GM21576 (cell line): ENCODE measurements at regions not wholly inside any gene's neighbourhood (a gene's known extent, or its start where the extent isn't known, plus 50 kb on each side); places are given as distances from the start of the nearest gene placed in this dataset.

Experiments used
- ATAC-seq: cut with Tn5 transposase; IDR thresholded peaks from one replicate; pipeline ENCODE4 v1.9.1; 2021; ENCODE audit warnings: mild to moderate bottlenecking, moderate library complexity; ENCODE audit not compliant: unreplicated experiment

- no peak for ATAC-seq
Observed at GRCh38 chr3:103047640-103048039, 612.8 kb downstream of the ZPLD1 start.

GRCh38 chr3:103048068-103048722, 613.4 kb downstream of the ZPLD1 start:
- peak; percentile 47 for ATAC-seq

GRCh38 chr3:103052236-103052830, 617.5 kb downstream of the ZPLD1 start:
- ATAC-seq: no peak

- ATAC-seq: no peak
Observed at GRCh38 chr3:103055021-103055520, 620.3 kb downstream of the ZPLD1 start.

- ATAC-seq: no peak
Observed at GRCh38 chr3:103056542-103056941, 621.7 kb downstream of the ZPLD1 start.

GRCh38 chr3:103057003-103057402, 622.2 kb downstream of the ZPLD1 start:
- ATAC-seq: no peak

GRCh38 chr3:103057487-103057886, 622.7 kb downstream of the ZPLD1 start:
- ATAC-seq: no peak

GRCh38 chr3:103059432-103059831, 624.6 kb downstream of the ZPLD1 start:
- no peak for ATAC-seq

- no peak for ATAC-seq
Observed at GRCh38 chr3:103060242-103060641, 625.4 kb downstream of the ZPLD1 start.

GRCh38 chr3:103067963-103068362, 633.1 kb downstream of the ZPLD1 start:
- no peak for ATAC-seq

- no peak for ATAC-seq
Observed at GRCh38 chr3:103075282-103075681, 640.5 kb downstream of the ZPLD1 start.

- no peak for ATAC-seq
Observed at GRCh38 chr3:103077910-103078309, 643.1 kb downstream of the ZPLD1 start.

GRCh38 chr3:103082501-103082900, 647.7 kb downstream of the ZPLD1 start:
- ATAC-seq: no peak

GRCh38 chr3:103083848-103084631, 649.2 kb downstream of the ZPLD1 start:
- no peak for ATAC-seq

- no peak for ATAC-seq
Observed at GRCh38 chr3:103085465-103085864, 650.6 kb downstream of the ZPLD1 start.

- ATAC-seq: no peak
Observed at GRCh38 chr3:103089758-103090157, 654.9 kb downstream of the ZPLD1 start.

- ATAC-seq: no peak
Observed at GRCh38 chr3:103105206-103105605, 670.4 kb downstream of the ZPLD1 start.

GRCh38 chr3:103112273-103112672, 677.5 kb downstream of the ZPLD1 start:
- no peak for ATAC-seq

- no peak for ATAC-seq
Observed at GRCh38 chr3:103126115-103126514, 691.3 kb downstream of the ZPLD1 start.

GRCh38 chr3:103127098-103127630, 692.3 kb downstream of the ZPLD1 start:
- no peak for ATAC-seq

GRCh38 chr3:103127737-103128136, 692.9 kb downstream of the ZPLD1 start:
- ATAC-seq: peak; percentile 93
